ENCODE measurements at regions not wholly inside any gene's neighbourhood (a gene's known extent, or its start where the extent isn't known, plus 50 kb on each side); places are given as distances from the start of the nearest gene placed in this dataset.
"Not testable (repeated sequence)": the region's sequence is repeated elsewhere in the genome, so short reads cannot be mapped to it uniquely, and the experiment has no call there.

- no peaks in the 10 kb centered on the region for H3K4me1 ChIP-seq
- no peak overlapping the region for H3K4me3 ChIP-seq
- H3K27ac ChIP-seq = no peak overlapping the region
- H3K4me2 ChIP-seq = no peak overlapping the region
- H3K36me3 ChIP-seq = no peaks in the 10 kb centered on the region
- H4K20me1 ChIP-seq = no peaks in the 10 kb centered on the region
- TF ChIP-seq Cebpa-rat (IDR thresholded peaks at IDR 0.05) = no peak
- H3K9me3 ChIP-seq = peaks cover 36% of the 10 kb centered on the region
- H3K27me3 ChIP-seq = no peaks in the 10 kb centered on the region
- H3K9ac ChIP-seq = no peak overlapping the region
Observed at GRCh38 chr12:47441490-47441889, 264.3 kb downstream of the RPAP3 start.

- no peak for TF ChIP-seq Cebpa-rat (IDR thresholded peaks at IDR 0.05)
- no peaks in the 10 kb centered on the region for H3K36me3 ChIP-seq
- H3K27me3 ChIP-seq = no peaks in the 10 kb centered on the region
- H3K27ac ChIP-seq = no peak overlapping the region
- H3K9me3 ChIP-seq = peaks cover 17% of the 10 kb centered on the region
- H3K9ac ChIP-seq = no peak overlapping the region
- no peaks in the 10 kb centered on the region for H4K20me1 ChIP-seq
- no peak overlapping the region for H3K4me3 ChIP-seq
- H3K4me1 ChIP-seq = no peaks in the 10 kb centered on the region
- H3K4me2 ChIP-seq = no peak overlapping the region
Observed at GRCh38 chr12:47438175-47438574, 267.7 kb downstream of the RPAP3 start.

- H3K27ac ChIP-seq = no peak overlapping the region
- no peaks in the 10 kb centered on the region for H4K20me1 ChIP-seq
- no peak overlapping the region for H3K9ac ChIP-seq
- no peak for TF ChIP-seq Cebpa-rat (IDR thresholded peaks at IDR 0.05)
- no peak overlapping the region for H3K4me3 ChIP-seq
- no peaks in the 10 kb centered on the region for H3K36me3 ChIP-seq
- no peak overlapping the region for H3K4me2 ChIP-seq
- no peaks in the 10 kb centered on the region for H3K4me1 ChIP-seq
- no peaks in the 10 kb centered on the region for H3K27me3 ChIP-seq
- peaks cover 11% of the 10 kb centered on the region for H3K9me3 ChIP-seq
Observed at GRCh38 chr12:47437570-47437969, 268.3 kb downstream of the RPAP3 start.

- H3K27me3 ChIP-seq = no peaks in the 10 kb centered on the region
- no peak overlapping the region for H3K4me2 ChIP-seq
- H3K4me1 ChIP-seq = no peaks in the 10 kb centered on the region
- no peak overlapping the region for H3K9ac ChIP-seq
- H3K36me3 ChIP-seq = no peaks in the 10 kb centered on the region
- no peak for TF ChIP-seq Cebpa-rat (IDR thresholded peaks at IDR 0.05)
- no peak overlapping the region for H3K4me3 ChIP-seq
- no peaks in the 10 kb centered on the region for H4K20me1 ChIP-seq
- no peaks in the 10 kb centered on the region for H3K9me3 ChIP-seq
- no peak overlapping the region for H3K27ac ChIP-seq
Observed at GRCh38 chr12:47433876-47434275, 272.0 kb downstream of the RPAP3 start.

GRCh38 chr12:47426678-47427309 is 279.0 kb downstream of the RPAP3 start:
- H3K4me3 ChIP-seq, H3K9me3 ChIP-seq, H3K4me2 ChIP-seq, H4K20me1 ChIP-seq, H3K9ac ChIP-seq, H3K27ac ChIP-seq, H3K27me3 ChIP-seq, H3K4me1 ChIP-seq, H3K36me3 ChIP-seq: not testable (repeated sequence)

GRCh38 chr12:47422611-47423010 is 283.2 kb downstream of the RPAP3 start:
- Histone ChIP-seq H3K27me3 (no peaks in the 10 kb centered on the region), H3K4me3 (no peak overlapping the region), H3K4me1 (no peaks in the 10 kb centered on the region)

GRCh38 chr12:47419497-47419896 is 286.3 kb downstream of the RPAP3 start:
- H3K9me3 ChIP-seq = no peaks in the 10 kb centered on the region
- H3K4me1 ChIP-seq = no peaks in the 10 kb centered on the region
- H3K27ac ChIP-seq = no peak overlapping the region
- no peaks in the 10 kb centered on the region for H4K20me1 ChIP-seq
- no peaks in the 10 kb centered on the region for H3K36me3 ChIP-seq
- H3K4me3 ChIP-seq = no peak overlapping the region
- no peak for TF ChIP-seq Cebpa-rat (IDR thresholded peaks at IDR 0.05)
- H3K27me3 ChIP-seq = no peaks in the 10 kb centered on the region
- H3K9ac ChIP-seq = no peak overlapping the region
- H3K4me2 ChIP-seq = no peak overlapping the region

More at GRCh38 chr12:47422611-47423010, 283.2 kb downstream of the RPAP3 start:
- no peaks in the 10 kb centered on the region for H3K36me3 ChIP-seq
- no peak overlapping the region for H3K27ac ChIP-seq
- H3K9ac ChIP-seq = no peak overlapping the region
- H4K20me1 ChIP-seq = no peaks in the 10 kb centered on the region
- no peak for TF ChIP-seq Cebpa-rat (IDR thresholded peaks at IDR 0.05)
- no peaks in the 10 kb centered on the region for H3K9me3 ChIP-seq
- no peak overlapping the region for H3K4me2 ChIP-seq

GRCh38 chr12:47417955-47418354 is 287.9 kb downstream of the RPAP3 start:
- no peak for TF ChIP-seq Cebpa-rat (IDR thresholded peaks at IDR 0.05)
- Histone ChIP-seq H3K4me3 (no peak overlapping the region), H3K36me3 (no peaks in the 10 kb centered on the region)

GRCh38 chr12:47417121-47417520 is 288.7 kb downstream of the RPAP3 start:
- H3K9ac ChIP-seq = no peak overlapping the region
- no peak overlapping the region for H3K27ac ChIP-seq
- H3K9me3 ChIP-seq = no peaks in the 10 kb centered on the region
- no peaks in the 10 kb centered on the region for H3K27me3 ChIP-seq
- no peak overlapping the region for H3K4me2 ChIP-seq
- H4K20me1 ChIP-seq = no peaks in the 10 kb centered on the region
- H3K4me1 ChIP-seq = no peaks in the 10 kb centered on the region
- no peak for TF ChIP-seq Cebpa-rat (IDR thresholded peaks at IDR 0.05)
- no peaks in the 10 kb centered on the region for H3K36me3 ChIP-seq
- no peak overlapping the region for H3K4me3 ChIP-seq

More at GRCh38 chr12:47417955-47418354, 287.9 kb downstream of the RPAP3 start:
- Histone ChIP-seq H3K4me2 (no peak overlapping the region), H4K20me1 (no peaks in the 10 kb centered on the region), H3K27ac (no peak overlapping the region), H3K4me1 (no peaks in the 10 kb centered on the region), H3K27me3 (no peaks in the 10 kb centered on the region), H3K9ac (no peak overlapping the region), H3K9me3 (no peaks in the 10 kb centered on the region)

- Histone ChIP-seq H3K9ac (no peak overlapping the region), H3K27ac (no peak overlapping the region), H3K4me1 (no peaks in the 10 kb centered on the region), H3K27me3 (no peaks in the 10 kb centered on the region), H3K36me3 (no peaks in the 10 kb centered on the region), H4K20me1 (no peaks in the 10 kb centered on the region), H3K4me2 (no peak overlapping the region), H3K4me3 (no peak overlapping the region), H3K9me3 (no peaks in the 10 kb centered on the region)
- no peak for TF ChIP-seq Cebpa-rat (IDR thresholded peaks at IDR 0.05)
Observed at GRCh38 chr12:47415054-47415453, 290.8 kb downstream of the RPAP3 start.

- H4K20me1 ChIP-seq = no peaks in the 10 kb centered on the region
- TF ChIP-seq Cebpa-rat (IDR thresholded peaks at IDR 0.05) = no peak
- no peak overlapping the region for H3K27ac ChIP-seq
- H3K9ac ChIP-seq = no peak overlapping the region
- no peaks in the 10 kb centered on the region for H3K36me3 ChIP-seq
- no peak overlapping the region for H3K4me3 ChIP-seq
- no peaks in the 10 kb centered on the region for H3K4me1 ChIP-seq
- no peaks in the 10 kb centered on the region for H3K9me3 ChIP-seq
- H3K27me3 ChIP-seq = no peaks in the 10 kb centered on the region
- no peak overlapping the region for H3K4me2 ChIP-seq
Observed at GRCh38 chr12:47414511-47414910, 291.3 kb downstream of the RPAP3 start.

Measured in BLaER1 (cell line).